Stimulated activated CD4-positive, alpha-beta T cell treated with anti-CD3 and anti-CD28 coated beads, Interleukin-4, amount 100 ng/mL, for 4 hours (primary cell): ENCODE measurements at regions not wholly inside any gene's neighbourhood (a gene's known extent, or its start where the extent isn't known, plus 50 kb on each side); places are given as distances from the start of the nearest gene placed in this dataset.

Experiments used
- DNase-seq, 2 experiments: peaks; one replicate each; pipeline ENCODE4 v3.0.0-alpha.2; 2020

DNA sequence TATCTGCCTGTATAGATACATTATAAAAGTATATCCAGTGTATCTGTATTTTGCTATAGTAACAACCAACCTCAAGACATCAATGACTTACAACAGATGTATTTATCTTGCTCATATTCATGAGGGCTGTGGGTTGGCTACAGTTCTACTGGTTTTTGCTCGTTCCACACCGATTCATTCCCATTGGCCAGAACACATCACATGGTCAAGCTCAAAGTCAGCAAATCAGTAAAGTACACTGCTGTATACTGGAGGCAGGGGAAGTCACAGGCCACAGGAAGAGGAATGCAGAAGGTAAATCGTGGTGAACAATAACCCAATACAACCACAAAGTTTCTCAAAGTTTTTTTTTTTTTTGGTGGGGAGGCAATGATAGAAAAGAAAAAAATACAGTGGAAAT, 180.0 kb upstream of the CDKN3 start:
- DNase-seq = no peak

DNA sequence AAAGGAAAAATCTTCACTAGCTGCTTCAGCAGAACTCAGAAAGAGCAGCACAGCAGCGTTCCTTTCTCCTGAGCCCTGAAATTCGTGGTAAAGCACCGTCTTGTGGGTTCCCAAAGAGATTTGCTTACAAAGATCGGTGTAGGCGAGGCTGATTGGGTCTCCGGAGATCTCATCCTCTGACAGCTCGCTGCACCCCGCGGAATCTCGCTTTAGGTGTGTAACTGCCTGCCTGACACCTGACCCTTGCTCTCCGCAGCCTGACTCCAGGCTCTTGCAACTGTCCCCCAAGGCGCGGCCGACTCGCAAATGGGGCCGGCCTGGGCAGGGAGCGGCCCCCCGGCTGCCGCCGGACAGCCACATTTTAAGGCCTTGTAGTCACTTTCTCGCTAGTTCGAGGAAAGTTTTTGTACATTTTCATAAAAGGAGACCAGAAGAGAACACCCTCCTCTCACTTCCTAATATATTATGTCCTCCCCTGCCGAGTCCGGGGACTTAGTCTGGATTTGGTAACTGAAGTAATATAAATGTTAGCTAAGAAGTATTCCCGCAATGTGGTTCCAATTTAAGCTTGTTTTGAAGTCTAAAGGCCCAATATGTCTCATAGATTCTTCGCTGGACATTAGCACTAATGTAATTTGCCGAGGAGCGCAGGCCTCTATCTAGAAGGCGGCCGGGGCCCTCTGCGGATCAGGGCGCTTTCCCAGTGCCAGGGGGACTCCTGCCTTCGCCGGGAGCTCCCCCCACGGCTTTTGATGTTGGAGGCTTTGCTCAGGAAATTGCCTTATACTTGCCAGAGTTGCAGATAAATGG, 177.3 kb upstream of the CDKN3 start:
- DNase-seq = no peak

DNA sequence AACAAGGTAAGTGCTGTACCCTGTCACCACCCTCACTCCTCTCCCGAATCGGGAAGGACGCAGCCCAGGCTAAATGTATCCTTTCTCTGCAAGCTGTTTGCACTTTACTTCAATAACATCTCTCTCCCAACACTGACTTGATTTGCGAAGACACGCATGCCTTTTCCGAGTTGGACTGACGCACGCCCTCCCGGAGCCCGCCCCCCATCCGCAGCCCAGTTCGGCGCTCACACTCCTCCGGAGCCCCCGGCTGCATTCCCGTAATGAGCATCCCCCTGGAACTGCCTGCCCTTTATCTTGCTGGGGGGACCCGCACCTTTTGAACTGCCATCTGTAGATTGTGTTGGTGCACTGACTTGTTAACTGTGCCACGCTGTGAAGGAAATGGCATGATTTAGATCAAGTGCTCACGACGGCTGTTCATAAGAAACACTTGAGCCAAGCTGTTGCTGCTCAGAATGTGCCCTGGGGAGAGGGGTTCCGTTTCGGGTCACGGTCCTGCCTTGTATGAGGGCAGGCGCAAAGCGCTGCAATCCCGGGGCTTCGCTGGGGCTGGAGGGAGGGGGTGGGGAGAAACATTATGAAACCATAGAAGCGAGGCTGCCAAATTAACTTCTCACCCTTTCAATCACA, 176.6 kb upstream of the CDKN3 start:
- DNase-seq = no peak

DNA sequence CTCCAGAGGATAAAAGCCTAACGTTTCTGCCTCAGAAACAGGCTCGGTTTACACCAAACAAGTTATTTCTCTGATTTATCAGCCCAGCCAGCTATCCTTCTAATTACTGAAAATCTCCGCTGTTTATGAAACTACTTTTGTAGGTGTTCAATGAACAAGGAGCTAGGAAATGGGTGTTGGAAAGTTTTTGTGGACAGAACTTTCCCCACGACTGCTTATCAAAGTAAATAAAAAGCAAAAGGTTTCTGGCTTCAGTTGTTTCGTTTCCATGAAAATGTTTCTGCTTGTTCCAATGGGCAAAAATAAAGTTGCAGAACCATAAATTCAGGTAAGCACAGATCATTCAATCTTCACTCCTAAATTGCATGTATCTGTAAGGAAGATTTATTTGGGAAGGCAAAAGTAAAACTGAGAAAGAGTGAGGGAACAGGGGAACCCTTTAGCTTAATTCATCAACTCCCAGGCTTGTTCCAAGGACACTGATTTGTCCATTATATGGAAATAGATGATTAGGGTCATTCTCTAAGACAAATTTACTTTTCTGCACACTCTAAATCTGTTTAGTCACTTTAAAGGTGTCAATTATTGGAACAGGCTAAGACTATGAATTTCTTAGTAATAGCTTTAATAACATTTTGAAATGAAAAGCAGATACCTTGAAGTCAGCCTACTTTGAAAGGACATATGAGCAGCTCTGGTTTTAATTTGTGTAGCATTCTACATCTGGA, 175.9 kb upstream of the CDKN3 start:
- DNase-seq = no peak

DNA sequence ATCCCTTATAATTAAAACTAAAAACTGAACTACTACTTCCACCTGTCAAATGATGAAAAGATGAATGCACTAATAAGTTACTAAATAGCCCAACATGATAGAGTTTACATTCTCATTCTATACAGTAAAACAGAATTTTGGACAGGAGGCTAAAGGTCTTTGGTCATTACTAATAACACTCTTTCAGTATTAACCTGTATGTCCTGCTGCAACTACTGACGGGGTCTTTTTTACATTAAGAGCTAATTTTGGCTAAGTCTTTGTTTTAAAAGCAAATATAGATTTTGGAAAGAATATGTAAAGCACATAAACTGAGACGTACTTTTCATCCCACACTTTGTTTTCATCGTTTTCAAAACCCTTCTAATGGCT, 175.4 kb upstream of the CDKN3 start:
- DNase-seq = no peak

DNA sequence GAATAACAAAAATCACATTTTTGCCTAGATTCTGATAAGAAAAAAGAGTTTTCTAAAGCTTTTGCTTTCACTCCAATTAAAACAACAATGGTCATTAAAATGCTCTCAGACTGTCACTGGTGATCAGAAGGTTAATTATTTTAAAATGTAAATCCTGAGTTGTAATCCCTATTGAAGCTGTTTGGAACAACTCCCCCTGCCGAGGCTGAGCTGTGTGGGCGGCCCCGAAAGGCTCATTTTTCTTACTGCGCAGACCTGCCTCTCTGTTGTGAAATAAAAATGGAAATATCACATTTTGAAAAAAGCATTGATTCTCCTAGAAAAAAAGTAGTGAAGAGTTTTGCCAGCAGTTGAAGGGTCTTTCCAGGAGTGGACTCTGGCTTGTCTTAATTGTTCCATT, 174.8 kb upstream of the CDKN3 start:
- no peak for DNase-seq

DNA sequence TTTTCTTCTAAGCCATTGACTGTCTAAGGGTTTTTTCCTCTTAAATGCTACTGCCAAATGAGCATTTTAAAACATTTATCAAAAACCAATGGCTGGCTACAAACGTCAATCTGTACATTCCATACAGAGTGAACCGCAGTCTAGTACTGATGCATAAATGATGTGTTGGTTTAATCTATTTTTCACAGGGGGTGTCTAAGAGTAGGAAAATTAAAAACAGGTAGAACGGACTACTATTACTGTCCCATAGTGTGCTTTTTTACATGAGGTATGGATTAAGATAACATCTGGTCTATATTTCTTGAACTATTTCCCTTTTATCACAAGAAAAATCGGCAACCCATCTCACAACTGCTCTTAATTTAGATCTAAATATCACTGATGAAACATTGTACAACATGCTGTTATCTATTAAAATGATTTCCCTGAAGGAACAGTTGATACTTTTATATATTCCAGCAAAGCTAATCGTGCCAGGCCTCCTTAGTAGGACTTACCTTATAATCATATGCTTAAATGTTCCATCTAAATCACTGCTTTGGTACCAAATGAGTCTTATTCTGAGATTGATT, 172.9 kb upstream of the CDKN3 start:
- no peak for DNase-seq

DNA sequence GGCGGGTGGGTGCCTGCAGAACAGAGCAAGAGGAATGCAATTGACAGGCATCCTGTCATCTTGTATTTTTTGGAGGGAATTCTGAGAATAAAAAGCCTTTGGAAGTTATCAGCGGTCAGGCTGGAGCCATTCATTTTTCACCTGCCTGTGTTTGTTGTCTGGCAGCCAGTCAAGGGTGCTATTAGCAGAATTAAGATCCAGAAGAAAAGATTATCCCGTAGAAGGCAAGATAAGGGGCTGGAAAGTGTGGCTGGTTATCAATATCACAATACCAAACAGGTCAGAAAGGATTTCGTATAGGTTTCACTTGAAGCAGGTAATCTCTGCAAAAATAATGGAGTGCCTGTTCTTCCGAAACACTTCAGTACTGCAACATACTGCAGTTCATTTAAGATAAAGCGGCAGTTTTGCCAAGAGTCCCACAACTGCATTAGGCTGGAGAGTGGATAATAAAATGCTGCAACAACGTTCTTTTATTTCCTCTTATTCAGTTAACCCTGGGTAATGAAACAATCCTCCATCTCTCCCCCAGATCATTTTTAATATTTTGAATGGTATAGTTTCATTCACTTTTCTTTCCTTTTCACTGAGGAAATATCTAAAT, 171.2 kb upstream of the CDKN3 start:
- no peak for DNase-seq

DNA sequence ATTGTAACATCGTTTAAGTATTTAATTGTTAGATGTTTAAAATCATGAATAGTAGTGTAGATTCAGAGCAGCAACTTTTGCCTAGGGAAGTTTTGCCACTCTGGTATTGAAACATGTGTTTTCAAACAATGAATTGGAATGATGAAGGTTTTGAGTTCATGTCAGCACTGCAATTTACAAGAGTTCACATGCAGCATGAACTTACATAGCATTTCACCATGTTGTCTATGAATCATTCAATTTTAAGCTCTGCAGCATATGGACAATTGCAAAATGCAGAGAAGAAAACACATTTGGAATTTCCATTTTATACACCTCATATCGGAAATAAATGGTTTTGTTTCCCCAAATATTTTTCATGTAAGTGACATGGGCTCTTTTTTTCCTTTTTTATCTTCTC, 170.7 kb upstream of the CDKN3 start:
- DNase-seq = no peak

DNA sequence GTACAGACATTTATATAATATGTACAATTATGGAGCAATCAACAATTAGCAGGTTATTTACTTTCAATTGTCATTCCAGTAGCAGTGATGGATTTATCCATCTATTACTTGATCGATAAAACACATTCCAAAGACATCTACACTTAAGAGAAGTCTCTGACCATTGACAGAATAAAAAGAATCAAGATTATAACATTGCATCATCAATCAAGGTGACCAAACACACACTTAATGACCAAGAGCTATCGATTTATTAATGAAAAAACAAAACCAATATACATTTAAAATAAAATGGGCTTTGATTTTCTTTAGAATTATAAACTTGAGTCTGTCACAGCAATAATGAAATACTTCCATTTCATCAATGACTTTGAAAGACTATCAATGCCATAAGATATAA, 170.2 kb upstream of the CDKN3 start:
- DNase-seq = no peak

DNA sequence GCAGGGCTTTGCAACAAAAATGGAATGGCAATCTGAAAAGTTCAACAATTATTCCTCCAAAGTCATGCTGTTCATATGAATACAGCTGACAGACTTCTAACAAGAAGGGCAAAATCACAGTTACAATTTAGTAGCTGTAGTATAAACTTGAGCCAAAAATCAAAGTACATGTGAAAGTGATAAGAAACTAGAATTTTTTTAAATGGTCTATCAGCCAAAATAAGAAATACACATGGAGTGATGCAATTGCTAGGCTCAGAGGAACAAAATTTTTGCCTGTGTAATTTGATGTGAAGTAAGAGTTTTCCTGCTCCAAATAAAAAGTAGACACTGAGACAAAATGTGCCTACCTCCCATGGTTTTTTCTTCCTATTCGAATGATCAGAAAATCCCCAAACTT, 167.7 kb upstream of the CDKN3 start:
- no peak for DNase-seq

DNA sequence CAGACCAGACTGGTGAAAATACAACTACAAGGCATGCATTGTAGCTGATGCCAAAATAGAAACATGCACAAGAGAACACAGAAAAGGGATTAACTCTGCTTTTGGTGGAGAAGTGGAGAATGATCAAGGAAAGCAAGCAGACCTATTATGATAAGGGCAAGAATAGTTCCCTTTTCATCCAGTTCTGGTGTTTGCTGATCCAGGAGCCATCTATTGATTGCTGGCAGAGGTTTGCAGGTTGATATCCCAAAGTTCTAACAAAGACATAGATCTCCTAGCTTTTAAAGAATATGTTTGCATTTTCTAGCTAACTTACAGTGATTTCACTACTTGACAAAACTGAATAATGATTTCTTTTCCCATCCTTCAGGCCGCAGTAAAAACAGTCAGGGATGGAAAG, 166.2 kb upstream of the CDKN3 start:
- no peak for DNase-seq

DNA sequence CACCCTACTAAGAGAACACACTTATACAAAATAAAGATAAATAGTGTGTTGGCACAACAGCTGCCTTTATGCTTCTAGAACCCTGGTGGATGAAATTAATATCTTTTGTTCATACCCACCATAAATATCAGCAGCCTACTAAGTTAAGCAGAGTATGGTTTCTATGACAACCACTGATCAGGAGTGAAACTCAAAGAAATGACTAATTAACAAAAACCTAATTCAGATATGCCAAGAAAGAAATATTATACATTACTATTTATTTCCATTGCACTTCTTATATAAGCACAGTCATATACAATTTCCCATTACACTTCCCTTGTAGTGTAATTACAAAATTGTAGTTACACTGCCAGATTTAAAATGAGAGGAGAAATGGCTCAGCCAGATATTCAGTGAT, 164.1 kb upstream of the CDKN3 start:
- no peak for DNase-seq

DNA sequence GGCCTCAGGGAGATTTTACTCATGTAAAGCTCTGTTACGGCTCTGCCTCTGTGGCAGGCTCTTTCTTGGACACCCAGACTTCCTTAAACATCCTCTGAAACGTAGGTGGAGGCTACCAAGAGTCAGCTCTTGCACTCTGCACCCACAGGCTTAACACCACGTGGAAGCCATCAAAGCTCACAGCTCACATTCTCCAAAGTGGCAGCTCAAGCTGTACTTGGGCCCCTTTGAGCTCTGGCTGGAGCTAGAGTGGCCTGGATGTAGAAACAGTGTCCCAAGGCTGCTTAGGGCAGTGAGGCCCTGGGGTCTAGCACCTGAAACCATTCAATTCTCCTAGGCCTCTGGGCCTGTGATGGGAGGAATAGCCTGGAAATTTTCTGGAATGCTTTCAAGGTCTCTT, 155.3 kb upstream of the CDKN3 start:
- no peak for DNase-seq

DNA sequence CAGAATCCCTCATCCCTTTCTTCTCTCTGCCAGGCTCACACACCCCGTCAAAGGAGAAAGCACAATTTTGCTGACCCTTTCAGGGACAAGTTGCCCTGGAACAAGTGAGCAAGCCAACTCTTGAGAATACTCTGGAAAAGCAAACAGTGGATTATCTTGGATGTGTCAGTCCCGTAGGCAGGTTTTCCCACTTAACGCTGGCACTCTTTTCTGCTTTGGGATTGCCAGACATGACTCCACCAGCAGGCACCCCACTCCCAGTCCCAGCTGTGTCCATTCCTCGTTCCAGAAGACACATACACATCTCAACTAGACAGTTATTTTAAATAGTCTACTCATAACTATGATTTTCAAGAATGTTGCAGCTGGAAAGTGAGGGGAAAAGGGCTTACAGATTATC, 145.5 kb upstream of the CDKN3 start:
- no peak for DNase-seq

DNA sequence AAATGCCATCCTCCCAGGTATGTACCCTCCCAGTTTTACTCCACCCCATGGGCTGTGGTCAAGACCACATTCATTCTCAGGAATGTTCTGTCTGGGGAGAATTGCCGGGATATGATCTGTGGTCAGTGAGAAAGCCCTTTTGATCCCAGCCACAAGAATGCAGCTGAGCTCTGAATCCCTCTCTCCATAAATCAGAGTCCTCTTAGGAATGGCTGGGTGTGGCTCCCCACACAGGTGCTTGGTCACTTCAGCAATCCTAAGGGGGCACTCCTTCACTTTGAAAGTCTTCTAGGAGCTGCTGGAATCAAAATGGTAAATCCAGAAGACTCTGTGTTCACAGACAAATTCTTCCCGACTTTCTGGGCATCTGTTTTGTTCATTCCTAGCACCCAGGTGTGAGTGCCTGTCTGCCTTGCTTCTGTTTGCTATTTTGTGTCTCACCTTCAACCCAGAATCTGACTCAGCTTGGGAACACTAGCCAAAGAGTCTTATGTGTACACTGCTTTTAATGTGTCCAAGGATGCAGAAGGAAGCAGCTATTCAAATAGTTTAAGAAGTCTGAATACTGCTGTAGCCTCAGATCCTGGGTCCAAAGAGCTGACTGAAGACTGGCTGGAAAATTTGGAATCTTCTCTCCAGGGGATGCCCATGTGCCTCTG, 144.6 kb upstream of the CDKN3 start:
- no peak for DNase-seq

DNA sequence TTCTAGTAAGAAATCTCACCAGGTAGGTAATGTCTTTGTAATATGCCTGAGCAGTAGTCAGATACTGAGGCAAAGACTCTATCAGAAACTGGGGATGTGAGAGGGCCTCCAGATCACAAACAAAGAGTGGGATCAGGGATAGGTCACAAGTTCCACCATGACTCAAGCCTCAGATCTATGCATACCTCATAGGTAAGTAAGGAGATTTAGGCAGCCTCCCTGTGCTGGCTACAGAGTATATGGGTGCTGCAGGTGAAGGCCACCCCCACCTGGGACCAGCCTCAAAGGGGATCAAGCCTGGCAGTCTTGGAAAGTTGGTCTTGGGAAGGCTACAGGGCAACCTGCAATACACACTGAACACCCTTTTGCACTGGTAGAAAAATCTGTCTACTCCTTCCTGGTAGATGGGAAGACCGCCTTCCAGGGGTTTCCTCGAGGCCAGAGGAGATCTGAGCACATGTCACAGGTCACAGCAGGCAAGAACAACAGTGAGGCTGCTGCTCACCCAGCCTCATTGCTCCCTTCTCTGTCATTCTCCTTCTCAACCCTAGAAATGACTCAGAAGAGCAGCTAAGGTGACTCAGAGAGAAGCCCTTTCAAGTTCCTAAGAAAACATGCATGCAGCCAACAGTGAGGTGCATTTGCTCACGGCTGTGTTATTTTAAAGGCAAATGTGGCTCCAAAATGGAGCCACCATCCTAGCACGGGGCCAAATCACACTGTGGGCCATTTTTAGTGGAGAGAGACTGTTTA, 143.4 kb upstream of the CDKN3 start:
- no peak for DNase-seq

DNA sequence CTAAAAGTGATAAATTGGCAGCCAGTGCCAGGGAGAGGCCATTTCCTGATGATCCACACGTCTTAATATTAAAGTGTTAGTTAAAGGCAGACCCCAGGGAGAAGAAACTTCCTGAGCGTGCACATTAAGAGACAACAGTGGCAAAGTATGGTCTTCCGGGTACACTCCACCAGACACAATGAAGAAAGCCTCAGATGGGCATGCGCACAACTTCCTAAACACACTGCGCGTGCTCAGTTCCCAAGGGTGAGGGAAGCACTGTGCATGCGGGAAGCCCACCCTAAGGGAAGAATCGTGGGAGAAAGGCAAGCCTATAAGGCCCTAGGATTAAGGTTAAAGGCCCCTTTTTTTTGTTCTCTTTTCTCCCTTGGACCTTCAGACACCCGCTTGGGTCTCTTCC, 140.7 kb upstream of the CDKN3 start:
- DNase-seq = no peak

DNA sequence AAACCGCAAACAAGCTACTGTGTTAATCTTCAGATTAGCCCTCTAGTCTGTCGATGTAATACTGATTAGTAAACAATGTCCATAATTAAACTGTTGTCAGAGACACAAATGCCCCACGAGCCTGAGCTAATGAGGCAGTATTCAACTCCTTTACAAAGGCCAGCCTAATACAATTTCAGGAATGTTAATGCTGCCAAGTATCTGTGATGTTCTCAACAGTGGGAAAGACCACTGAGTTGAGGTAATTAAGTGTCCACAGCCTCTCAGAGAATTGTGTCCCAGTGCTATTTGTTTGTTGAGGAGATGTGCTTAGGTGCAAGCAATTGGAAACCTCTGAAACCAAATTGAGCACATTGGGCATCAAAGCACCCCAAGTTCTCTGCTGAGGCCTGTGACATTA, 139.4 kb upstream of the CDKN3 start:
- no peak for DNase-seq

DNA sequence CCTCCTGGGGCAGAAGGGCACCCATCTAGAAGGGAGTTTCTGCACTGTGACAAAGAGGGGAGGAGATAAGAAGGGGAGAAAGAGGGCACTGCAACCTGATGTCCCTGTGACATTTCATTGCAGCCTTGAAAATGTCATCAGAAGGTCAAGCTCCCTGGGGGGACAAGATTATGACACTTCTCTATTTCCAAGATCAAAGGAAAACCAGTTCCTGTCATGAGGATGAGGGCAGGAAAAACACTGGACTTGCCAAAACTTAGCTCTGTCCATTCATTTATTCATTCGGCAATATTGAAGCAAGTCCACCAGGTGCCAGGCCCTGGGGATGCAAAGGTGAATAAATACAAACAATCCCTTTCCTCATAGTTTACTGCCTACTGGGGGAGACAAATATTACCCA, 138.4 kb upstream of the CDKN3 start:
- DNase-seq = no peak

DNA sequence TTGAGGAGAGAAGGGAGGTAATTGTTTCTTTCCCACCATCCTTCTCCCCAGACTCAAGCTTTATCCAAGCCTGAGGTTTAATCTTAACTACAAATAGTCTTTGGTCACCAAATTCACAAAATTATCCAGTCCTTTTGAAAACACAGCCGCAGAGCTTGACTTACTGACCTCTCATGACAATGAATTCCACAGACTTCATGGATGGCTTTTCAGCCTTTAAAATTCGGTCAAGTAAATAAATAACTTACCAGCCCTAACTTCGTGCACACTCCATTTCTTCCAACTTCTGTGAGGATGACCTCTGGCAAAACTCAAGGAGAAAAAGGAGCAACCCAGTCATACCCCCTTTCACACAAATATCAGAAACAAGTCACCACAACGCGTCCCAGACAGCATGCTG, 137.0 kb upstream of the CDKN3 start:
- DNase-seq = no peak

DNA sequence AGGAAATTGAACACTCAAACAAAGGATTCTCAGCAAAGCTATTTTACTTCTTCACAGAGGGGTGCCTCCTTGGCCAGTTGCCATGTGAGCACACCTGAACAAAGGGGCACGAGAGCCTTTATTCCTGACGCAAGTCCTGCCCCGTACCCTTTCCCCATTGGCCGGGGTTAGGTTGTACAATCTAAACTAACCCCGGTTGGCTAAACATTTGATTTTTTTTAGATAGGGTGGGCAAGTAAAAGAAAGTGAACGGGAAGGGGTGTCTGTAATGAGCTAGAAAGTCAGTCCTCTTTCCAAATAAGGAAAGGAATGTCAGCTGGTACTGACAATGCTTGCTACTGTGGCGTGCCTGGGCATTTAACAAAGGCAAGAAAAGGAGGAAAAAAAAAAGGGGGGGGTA, 135.5 kb upstream of the CDKN3 start:
- DNase-seq = no peak
